ENCODE measurements at regions not wholly inside any gene's neighbourhood (a gene's known extent, or its start where the extent isn't known, plus 50 kb on each side); places are given as distances from the start of the nearest gene placed in this dataset.
"Not testable (repeated sequence)": the region's sequence is repeated elsewhere in the genome, so short reads cannot be mapped to it uniquely, and the experiment has no call there.

DNA sequence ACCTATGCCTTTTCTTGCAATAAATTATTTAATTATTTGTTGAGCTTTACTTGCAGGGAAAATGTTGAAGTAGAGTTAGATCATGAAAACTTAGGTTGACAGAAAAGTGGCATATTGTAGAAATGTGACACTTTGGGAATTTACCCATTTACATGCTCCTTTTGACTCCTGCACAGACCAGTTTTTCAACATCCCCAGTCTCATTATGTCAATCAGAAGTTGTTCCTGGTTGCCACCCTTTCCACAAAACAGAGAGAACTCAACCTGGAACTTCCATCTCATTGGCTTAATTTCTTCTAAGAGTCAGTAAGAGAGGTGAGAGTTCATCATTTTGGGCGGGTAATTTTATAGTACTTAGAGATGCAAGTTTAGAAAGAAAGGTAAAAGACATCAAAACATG lies 284.6 kb upstream of the ANKRD50 start:
- FAIRE-seq (no peak), DNase-seq (ENCODE audit: low spot score) (no peak)

DNA sequence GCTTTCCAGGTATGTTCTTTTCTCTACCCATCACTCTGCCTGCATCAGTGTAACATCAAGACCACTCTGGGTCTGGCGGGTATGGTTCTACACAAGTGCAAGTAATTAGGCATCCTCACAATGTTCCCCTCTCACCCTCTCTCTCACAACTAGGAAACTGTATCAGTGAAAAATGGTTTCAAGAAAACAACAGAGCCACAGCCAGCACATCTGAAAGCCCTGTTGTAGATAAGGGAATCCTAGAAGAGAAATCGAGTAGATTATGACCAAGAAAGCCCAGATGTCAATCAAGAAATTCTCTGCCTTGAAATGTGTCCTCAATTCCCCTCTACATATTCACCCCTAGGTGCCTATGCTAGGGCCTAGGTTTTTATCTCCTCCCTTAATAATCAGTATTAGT lies 281.3 kb upstream of the ANKRD50 start:
- DNase-seq (ENCODE audit: low spot score) (no peak), FAIRE-seq (no peak)

DNA sequence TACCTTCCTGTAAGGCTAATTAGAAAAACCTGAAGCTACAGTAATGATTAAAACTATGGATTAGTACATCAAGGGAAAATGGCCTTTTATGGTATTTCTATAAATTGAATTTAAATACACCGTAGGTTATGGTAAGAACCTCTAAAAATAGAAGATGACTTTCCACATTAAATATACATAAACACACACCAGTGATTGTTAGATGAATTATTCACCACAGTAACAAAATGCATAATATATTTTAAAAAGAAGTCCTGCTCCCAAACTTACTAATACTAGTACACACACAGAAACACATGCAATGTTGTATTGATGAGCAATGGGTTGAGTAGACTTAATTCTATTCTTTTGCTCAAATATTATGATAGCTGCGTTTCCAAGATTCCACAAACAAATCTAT lies 277.9 kb upstream of the ANKRD50 start:
- DNase-seq (ENCODE audit: low spot score) (no peak), FAIRE-seq (no peak)

DNA sequence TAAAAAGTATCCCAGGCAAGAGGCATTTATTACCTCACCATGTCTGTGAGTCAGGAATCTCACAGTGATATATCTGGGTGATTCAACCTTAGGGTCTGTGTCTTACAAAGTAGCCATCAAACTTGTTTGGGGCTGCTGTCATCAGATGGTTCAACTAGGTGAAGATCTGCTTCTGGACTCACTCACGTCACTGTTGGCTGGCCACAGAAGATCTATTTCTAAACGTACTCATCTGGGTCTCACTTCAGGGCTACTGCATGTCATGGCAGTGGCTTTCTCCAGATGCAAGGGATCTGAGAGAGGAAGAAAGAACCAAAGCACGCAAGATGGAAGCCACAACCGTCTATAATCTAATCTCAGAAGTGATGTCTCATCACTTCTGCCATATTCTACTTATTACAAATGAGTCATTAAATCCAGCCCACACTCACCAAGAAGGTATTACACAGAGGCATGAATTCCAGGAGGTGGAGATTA lies 267.8 kb upstream of the ANKRD50 start:
- no peak for DNase-seq (ENCODE audit: low spot score)
- no peak for FAIRE-seq

DNA sequence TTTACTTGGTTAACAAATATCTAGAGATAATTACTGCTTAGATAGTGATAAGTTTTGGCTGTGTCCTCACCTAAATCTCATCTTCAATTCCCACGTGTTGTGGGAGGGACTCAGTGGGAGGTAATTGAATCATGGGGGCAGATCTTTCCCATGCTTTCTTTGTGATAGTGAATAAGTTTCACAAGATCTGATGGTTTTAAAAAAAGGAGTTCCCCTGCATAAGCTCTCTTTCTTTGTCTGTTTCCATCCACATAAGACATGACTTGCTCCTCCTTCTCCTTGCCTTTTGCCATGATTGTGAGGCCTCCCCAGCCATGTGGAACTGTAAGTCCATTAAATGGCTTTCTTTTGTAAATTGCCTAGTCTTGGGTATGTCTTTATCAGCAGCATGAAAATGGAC lies 266.0 kb upstream of the ANKRD50 start:
- not testable (repeated sequence) for DNase-seq (ENCODE audit: low spot score); FAIRE-seq

DNA sequence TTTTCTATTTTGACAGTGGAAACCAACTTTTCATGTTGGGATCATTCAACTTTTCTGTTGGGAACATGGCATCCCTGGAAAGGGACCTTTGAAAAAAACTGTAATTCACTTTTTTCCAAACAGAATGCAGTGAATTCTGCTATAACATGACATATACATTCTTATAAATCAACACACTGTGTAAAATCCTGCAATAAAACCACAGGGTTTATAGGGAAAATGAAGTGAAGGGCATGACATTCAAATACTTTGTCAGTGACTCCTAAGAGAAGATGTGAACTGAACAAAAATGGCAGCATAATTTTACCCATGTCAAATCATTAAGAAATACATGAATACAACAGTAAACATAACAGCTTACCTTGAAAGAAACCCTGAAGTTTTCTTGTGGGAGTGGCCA lies 264.5 kb upstream of the ANKRD50 start:
- FAIRE-seq (no peak), DNase-seq (ENCODE audit: low spot score) (no peak)

DNA sequence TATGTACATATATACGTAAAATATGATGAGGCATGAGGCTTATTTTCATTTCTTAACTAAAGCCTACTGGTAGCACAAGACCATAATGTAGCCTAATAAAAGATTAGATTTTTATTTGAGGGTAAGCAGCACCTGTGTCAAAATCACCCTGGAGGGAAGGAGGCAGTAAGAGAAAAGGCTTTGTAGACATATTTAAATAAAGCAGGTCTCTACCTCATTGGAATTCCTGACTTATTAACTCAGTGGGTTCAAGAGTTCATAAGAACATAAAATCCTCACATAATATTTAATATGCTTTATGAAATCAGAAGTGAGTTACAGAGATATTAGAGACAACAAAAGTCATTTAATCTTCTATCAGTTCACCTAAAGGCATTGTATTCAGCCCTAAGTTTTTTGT lies 261.6 kb upstream of the ANKRD50 start:
- FAIRE-seq (no peak), DNase-seq (ENCODE audit: low spot score) (no peak)

DNA sequence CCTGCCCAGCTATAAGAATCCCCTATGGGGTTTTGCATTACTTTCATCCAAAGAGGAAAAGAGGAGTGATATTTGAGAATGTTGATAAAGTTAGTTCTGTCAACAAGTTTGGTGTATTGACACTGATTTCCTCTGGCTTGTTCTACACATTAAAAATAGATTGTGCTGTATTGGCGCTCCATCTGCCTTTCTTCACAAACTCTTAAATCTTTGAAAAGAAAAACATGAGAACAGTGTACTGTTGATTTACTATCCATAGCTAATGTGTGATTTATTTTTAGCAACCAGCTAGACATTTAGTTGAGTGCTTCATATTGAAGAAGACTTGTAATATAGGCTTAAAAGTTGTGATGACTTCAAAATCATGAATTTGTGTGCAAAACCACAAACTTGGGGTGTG lies 261.2 kb upstream of the ANKRD50 start:
- FAIRE-seq: no peak
- no peak for DNase-seq (ENCODE audit: low spot score)

DNA sequence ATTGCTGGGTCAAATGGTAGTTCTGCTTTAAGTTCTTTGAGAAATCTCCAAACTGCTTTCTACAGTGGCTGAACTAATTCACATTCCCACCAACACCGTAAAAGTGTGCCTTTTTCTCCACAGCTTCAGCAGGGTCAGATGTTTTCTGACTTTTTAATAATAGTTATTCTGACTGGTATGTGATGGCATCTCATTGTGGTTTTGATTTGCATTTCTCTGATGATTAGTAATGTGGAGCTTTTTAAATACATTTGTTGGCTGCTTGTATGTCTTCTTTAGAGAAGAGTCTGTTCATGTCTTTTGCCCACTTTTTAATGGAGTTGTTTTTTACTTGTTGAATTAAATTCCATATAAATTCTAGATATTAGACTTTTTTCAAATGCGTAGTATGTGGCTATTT lies 257.5 kb upstream of the ANKRD50 start:
- DNase-seq (ENCODE audit: low spot score): no peak
- FAIRE-seq: no peak

DNA sequence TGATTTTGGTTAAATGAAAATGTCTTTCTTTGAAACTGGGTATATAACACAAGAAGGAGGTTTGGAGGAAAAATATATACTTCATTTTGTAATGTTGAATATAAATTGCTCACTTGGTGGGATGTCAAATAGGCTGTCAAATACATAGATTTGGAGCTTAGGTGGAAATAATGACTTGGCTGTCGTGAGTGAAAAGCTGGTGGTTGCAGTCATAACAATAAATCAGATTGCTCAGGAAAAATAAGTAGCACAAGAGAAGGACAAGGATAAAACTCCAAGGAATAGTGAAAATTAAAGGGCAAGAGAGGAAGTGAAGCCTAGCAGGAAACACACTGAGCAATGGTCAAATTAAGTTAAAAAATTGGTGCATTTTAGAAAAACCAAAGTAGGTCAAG lies 253.0 kb upstream of the ANKRD50 start:
- no peak for FAIRE-seq
- DNase-seq (ENCODE audit: low spot score): no peak

DNA sequence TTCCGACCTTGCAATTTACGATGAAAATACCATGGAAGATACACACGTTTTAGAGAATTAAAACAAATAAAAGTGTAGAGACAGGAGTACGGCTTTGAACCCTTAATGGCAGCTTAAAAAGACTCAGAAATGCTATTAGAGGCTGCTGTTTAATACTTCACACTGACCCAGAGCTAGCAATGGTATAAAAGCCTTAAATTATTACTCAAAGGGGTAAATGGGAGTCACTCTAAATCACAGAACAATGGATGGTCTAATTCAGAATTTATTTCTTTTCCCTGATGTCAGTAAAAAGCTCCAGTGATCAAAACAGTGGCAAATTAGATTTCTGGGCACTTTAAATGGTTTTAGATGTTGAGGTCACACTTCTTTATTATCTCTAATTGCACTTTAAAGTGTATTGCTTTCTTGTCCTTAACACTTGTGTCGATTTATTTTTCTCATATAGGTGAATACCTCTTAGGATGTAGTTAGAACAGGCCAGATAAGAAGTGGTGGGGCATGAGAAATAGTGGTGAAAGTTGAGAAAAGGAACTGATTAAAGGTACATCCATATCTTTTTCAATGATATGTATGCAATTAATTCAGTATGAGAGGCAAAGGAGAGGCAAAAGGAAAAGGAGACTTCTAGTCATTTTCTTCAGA lies 252.4 kb upstream of the ANKRD50 start:
- no peak for FAIRE-seq
- no peak for DNase-seq (ENCODE audit: low spot score)

DNA sequence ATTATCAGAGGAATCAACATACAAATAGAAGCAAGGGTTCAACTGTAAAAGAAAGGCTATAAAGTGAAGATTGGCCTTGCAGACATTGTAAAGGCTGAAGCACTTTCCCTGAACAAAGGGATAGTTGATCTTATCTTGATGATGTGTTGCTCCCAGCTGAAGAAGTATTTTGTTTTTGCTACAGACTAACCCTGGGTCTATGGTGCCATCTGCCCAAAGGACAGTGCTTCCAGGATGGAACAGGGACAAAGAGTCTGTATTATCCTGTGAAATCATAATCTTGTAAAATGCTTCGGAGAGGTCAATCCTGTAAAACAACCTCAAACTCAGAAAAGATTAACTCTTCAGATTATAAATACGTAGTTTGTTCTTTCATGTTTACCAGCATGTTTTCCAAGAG lies 251.7 kb upstream of the ANKRD50 start:
- DNase-seq (ENCODE audit: low spot score) (no peak), FAIRE-seq (no peak)

DNA sequence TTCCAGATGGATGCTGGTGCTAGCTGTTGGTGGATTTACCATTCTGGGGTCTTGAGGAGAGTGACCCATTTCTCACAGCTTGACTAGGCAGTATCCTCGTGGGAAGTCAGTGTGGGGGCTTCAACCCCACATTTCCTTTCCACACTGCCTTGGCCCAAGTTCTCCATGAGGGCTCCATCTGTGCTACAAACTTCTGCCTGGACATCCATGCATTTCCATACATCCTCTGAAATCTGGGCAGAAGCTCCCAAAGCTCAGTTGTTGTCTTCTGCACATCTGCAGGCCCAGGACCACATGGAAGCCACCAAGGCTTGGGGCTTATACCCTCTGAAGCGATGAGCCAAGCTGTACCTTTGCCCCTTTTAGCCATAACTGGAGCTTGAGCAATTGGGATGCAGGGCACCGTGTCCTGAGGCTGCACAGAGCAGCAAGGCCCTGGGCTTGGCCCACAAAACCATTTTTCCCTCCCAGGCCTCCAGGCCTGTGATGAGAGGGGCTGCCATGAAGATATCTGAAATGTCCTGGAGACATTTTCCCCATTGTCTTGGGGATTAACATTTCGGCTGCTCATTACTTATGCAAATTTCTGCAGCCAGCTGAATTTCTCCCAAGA lies 248.7 kb upstream of the ANKRD50 start:
- FAIRE-seq (no peak), DNase-seq (ENCODE audit: low spot score) (no peak)

DNA sequence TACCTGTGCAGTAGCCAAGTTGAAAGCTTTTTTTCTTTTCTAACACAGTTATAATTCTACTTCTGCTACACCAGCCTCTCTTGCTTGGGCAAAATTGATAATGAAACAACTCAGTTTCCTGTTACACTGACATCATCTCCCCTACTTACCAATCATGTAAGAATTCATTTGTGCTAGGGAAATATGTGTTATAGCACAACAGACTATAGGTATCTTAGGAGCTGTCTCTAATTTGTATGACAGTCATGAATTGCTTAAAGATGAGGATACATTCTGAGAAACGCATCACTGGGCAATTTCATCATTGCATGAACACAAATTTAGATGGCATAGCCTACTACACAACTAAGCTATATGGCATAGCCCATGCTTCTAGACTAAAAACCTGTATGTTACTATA lies 246.3 kb upstream of the ANKRD50 start:
- FAIRE-seq (no peak), DNase-seq (ENCODE audit: low spot score) (no peak)

DNA sequence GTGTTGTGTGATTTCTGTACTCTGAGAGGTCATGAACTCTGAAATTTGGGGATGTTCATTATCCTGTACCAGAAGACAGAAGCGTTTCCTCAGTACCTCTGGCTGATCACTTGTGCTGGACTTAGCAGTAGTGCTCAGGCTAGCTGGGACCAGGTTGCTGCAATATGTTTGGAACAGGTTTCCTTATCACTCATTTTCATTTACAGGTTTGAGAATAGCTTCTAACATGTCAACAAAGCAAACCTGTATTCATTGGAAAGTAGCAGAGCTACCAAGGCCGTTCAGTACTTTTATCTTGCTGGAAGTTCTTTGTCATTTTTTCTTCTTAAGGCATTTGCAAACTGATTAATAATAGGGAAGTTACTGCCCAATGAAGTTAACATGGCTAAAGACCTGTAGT lies 242.9 kb upstream of the ANKRD50 start:
- FAIRE-seq: no peak

DNA sequence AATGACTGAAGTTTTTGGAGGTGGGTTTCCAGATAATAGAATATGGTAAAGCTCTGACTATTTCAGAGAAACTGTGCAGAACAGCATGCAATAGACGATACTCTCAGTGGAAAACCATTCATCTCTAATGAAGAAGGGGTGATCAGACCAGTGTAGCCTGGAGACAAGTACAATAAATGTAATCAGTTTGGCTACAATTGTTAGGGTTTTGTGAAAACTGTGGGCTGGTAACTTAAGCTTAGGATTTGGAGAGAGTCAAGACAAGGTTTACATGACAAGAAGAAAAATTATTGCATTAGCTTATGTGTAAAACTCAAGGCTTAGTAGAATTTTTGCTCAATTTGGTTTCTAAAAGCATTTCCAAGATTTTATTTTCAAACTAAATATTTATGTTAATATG lies 241.5 kb upstream of the ANKRD50 start:
- DNase-seq (ENCODE audit: low spot score) (no peak), FAIRE-seq (no peak)

More for the DNA sequence above, 242.9 kb upstream of the ANKRD50 start:
- DNase-seq (ENCODE audit: low spot score): no peak

DNA sequence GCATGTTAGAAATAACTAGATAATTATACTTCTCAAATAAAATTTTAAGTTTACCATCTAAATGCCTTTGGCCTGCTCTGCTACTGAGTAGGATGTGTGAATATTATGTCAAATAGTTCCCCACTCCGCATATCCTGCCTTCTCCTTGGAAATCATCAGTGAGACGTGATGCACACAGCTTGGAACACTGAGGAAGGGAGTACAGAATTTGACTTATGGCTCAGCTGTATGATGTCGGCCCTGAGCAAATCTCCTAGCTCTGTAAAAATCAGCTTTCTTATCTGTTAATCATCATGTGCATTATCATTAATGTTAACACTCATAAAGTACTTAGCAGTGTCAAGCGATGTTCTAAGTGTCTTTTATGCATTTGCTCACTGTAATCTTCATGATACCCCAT lies 241.0 kb upstream of the ANKRD50 start:
- no peak for FAIRE-seq
- DNase-seq (ENCODE audit: low spot score): no peak

DNA sequence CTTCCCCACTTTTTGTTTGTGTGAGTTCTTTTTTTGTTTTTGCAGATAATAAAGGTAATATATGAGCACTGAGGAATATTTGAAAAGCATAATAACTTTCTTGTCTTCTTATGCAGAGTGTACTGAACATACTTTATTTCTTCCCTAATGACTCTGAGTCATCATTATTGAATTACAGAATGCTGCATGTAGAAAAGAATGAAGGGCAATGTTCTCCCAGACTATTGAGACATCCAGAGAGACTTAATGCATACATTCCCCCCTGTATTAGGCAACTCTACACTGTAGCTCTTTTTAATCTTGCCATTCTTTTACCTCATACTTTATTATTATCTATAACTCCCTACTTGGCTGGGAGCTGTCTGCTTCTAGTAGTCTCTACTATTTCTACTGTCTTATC lies 240.5 kb upstream of the ANKRD50 start:
- FAIRE-seq: no peak
- DNase-seq (ENCODE audit: low spot score): no peak

DNA sequence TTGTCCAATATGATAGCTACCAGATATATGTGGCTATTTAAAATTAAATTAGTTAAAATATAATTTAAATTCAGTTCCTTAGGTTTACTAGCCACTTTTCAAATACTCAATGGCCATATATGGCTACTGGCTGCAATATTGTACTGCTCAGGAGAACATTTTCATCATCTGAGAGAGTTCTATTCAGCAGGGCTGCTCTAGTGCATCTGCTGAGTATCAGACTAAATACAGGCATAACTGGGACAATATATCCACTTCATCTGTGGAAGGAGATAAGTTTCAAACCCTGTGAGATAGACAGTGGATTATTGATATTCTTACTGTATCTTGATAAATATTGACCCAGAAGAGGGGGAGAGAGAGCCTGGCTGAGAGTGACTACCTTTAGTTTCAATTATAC lies 240.1 kb upstream of the ANKRD50 start:
- DNase-seq (ENCODE audit: low spot score): no peak
- no peak for FAIRE-seq

DNA sequence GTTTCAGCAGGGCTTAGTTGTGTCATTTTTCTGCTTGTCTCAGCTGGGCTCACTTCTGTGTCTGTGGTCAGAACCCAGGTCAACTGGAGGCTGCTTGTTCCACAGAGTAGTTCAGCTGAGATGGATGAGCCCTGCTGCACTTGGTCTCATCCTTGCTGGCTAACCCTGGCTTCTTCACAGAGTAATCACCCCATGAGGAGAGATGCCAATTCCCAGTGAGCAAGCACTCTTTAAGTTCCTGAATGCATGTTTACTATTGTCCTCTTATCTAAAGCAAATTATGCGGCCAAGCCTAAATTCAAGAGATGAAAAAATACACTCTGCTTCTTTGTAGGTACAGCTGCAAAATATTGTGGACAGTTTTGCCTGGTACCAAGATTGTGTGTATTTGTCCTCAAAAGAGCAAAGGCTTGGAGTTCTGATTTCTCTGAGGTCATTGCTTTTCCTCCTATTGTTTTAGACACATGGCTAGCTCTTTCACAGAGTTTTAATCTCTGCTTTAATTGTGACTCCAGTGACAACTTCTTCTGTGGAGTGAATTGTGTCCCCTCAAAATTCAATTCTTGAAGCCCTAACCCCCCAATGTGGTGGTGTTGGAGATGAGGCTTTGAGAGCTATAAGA lies 236.6 kb upstream of the ANKRD50 start:
- no peak for DNase-seq (ENCODE audit: low spot score)
- FAIRE-seq: no peak

DNA sequence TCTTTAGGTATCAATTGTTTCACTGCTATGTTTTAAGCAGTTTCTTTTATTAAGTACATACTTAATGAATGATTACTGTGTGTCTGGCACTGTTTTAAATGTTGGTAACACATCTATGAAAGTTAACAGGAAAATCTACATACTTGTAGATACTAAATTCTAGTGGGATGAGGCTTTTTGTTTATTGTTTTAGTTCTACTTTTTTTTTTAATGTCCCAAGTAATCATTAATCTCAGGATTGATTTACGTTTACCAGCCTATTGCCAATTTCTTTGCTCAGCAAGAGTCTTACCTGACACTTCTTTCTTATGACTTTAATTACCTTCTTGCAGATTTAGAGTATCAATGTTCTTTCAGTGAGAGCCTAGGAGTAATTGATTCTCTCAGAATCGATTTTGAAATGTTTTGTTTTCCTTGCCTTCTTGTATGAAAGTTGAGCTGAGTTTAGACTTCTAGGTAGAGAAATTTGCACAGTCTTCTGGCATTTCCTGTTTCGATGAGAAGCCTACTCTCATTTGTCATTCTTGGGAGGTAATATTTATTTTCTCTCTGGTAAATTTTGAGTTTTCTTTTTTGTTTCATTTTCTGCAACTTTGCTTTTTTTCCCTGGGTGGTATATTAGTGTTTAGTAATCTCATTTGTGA lies 235.2 kb upstream of the ANKRD50 start:
- no peak for FAIRE-seq
- no peak for DNase-seq (ENCODE audit: low spot score)

DNA sequence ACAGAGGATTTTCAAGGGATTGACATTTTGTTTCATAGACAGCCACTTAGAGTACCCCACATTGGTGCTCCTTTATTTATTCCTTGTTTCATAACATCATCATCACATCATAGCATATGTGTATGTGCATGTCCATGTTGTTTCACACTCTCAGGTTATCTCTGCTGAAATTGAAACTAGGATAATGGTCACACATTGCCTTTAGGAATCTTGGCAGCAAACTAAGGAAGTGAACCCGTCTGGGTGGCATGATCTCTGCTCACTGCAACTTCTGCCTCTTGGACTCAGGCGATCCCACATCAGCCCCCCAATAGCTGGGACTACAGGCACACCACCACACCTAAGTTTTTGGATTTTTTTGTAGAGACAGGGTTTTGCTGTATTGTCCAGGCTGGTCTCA lies 234.2 kb upstream of the ANKRD50 start:
- DNase-seq (ENCODE audit: low spot score) (no peak), FAIRE-seq (no peak)

DNA sequence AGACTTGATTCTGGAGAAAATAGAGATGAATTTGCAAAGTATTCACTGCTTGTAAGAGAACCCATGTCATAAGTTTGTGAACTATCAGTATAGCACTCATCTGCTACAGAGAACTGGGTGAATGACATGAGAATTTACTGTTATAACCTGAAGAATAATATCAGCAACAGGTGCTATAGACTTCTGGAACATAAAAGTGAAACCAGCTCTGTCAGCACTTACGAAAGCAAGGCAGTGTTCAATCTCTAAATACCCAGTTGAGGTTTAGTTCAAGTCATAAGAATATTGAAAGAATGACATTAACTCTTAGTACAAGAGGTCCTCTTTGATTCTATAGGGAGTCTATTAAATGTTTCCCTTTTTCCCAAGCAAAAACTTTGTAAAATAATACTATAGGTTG lies 232.9 kb upstream of the ANKRD50 start:
- FAIRE-seq: no peak

More for the DNA sequence above, 232.9 kb upstream of the ANKRD50 start:
- DNase-seq (ENCODE audit: low spot score): no peak
